ENCODE measurements at regions not wholly inside any gene's neighbourhood (a gene's known extent, or its start where the extent isn't known, plus 50 kb on each side); places are given as distances from the start of the nearest gene placed in this dataset.

- Histone ChIP-seq H4K20me1 (ENCODE audit: insufficient read depth, low read length) (no peaks in the 10 kb centered on the region), H2AFZ (ENCODE audit: low read length) (no peak overlapping the region), H3K27me3 (ENCODE audit: insufficient read depth, low read length) (no peaks in the 10 kb centered on the region), H3K79me2 (ENCODE audit: insufficient read depth, low read length) (no peaks in the 10 kb centered on the region), H3K36me3 (ENCODE audit: insufficient read depth, low read length) (no peaks in the 10 kb centered on the region), H3K4me2 (ENCODE audit: insufficient read depth, low read length) (no peak overlapping the region), H3K27ac (ENCODE audit: low read depth, low read length) (no peak overlapping the region), H3K9me3 (ENCODE audit: low read depth, low read length) (no peaks in the 10 kb centered on the region), H3K4me3 (ENCODE audit: insufficient read depth, low read length) (no peak overlapping the region), H3K4me1 (ENCODE audit: insufficient read depth, low read length) (no peaks in the 10 kb centered on the region)
- TF ChIP-seq, protein P1, sequence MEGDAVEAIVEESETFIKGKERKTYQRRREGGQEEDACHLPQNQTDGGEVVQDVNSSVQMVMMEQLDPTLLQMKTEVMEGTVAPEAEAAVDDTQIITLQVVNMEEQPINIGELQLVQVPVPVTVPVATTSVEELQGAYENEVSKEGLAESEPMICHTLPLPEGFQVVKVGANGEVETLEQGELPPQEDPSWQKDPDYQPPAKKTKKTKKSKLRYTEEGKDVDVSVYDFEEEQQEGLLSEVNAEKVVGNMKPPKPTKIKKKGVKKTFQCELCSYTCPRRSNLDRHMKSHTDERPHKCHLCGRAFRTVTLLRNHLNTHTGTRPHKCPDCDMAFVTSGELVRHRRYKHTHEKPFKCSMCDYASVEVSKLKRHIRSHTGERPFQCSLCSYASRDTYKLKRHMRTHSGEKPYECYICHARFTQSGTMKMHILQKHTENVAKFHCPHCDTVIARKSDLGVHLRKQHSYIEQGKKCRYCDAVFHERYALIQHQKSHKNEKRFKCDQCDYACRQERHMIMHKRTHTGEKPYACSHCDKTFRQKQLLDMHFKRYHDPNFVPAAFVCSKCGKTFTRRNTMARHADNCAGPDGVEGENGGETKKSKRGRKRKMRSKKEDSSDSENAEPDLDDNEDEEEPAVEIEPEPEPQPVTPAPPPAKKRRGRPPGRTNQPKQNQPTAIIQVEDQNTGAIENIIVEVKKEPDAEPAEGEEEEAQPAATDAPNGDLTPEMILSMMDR (IDR thresholded peaks at IDR 0.05; ENCODE audit: extremely low read depth, low read depth, low read length), result no peak
- no peak for DNase-seq (ENCODE audit: insufficient read length, low spot score, missing footprints)
Measured at GRCh38 chr18:73948084-73948483, 199.6 kb downstream of the FBXO15 start.

- Histone ChIP-seq H3K36me3 (ENCODE audit: insufficient read depth, low read length) (no peaks in the 10 kb centered on the region), H3K79me2 (ENCODE audit: insufficient read depth, low read length) (no peaks in the 10 kb centered on the region), H4K20me1 (ENCODE audit: insufficient read depth, low read length) (no peaks in the 10 kb centered on the region), H3K9me3 (ENCODE audit: low read depth, low read length) (no peaks in the 10 kb centered on the region), H3K4me3 (ENCODE audit: insufficient read depth, low read length) (no peak overlapping the region), H3K27me3 (ENCODE audit: insufficient read depth, low read length) (no peaks in the 10 kb centered on the region), H3K4me1 (ENCODE audit: insufficient read depth, low read length) (no peaks in the 10 kb centered on the region), H2AFZ (ENCODE audit: low read length) (no peak overlapping the region), H3K4me2 (ENCODE audit: insufficient read depth, low read length) (no peak overlapping the region), H3K27ac (ENCODE audit: low read depth, low read length) (no peak overlapping the region)
- no peak for DNase-seq (ENCODE audit: insufficient read length, low spot score, missing footprints)
- TF ChIP-seq, protein P1 (IDR thresholded peaks at IDR 0.05; ENCODE audit: extremely low read depth, low read depth, low read length), result no peak
Measured at GRCh38 chr18:73947180-73947921, 200.3 kb downstream of the FBXO15 start.

DNA sequence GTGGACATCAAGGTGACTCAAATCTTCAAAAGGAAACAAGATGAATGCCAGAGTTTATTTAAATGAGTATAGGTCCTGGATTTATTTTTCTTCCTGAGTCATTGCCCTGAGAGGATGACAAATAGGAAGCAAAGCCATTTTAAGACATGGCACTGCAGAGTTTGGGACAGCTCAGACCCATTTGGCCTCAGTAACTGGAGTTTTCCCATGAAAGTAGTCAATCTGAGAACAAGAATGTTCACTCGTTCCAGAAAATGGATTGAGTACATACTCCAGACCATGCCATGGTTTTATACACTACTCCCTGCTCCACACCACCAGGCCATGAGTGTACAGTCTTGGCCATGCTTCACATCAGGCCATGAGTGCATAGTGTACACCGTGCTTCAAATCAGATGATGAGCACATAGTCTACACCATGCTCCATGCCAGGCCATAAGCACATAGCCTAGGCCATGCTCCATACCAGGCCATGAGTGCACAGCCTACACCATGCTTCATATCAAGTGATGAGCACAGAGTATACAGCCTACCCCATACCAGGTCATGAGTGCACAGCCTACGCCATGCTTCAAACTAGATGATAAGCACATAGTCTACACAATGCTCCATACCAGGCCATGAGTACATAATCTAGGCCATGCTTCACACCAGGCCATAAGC lies 202.4 kb downstream of the FBXO15 start:
- Histone ChIP-seq H3K27me3 (ENCODE audit: insufficient read depth, low read length) (no peaks in the 10 kb centered on the region), H3K36me3 (ENCODE audit: insufficient read depth, low read length) (no peaks in the 10 kb centered on the region), H3K9me3 (ENCODE audit: low read depth, low read length) (no peaks in the 10 kb centered on the region), H3K4me3 (ENCODE audit: insufficient read depth, low read length) (no peak overlapping the region), H4K20me1 (ENCODE audit: insufficient read depth, low read length) (no peaks in the 10 kb centered on the region), H2AFZ (ENCODE audit: low read length) (no peak overlapping the region), H3K27ac (ENCODE audit: low read depth, low read length) (no peak overlapping the region), H3K4me1 (ENCODE audit: insufficient read depth, low read length) (no peaks in the 10 kb centered on the region), H3K79me2 (ENCODE audit: insufficient read depth, low read length) (no peaks in the 10 kb centered on the region), H3K4me2 (ENCODE audit: insufficient read depth, low read length) (no peak overlapping the region)
- TF ChIP-seq, protein P1 (IDR thresholded peaks at IDR 0.05; ENCODE audit: extremely low read depth, low read depth, low read length), result no peak
- DNase-seq (ENCODE audit: insufficient read length, low spot score, missing footprints), result no peak

- H3K36me3 ChIP-seq (ENCODE audit: insufficient read depth, low read length), result no peaks in the 10 kb centered on the region
- H2AFZ ChIP-seq (ENCODE audit: low read length), result no peak overlapping the region
- no peaks in the 10 kb centered on the region for H3K27me3 ChIP-seq (ENCODE audit: insufficient read depth, low read length)
- H3K4me1 ChIP-seq (ENCODE audit: insufficient read depth, low read length), result no peaks in the 10 kb centered on the region
- no peak for DNase-seq (ENCODE audit: insufficient read length, low spot score, missing footprints)
- no peaks in the 10 kb centered on the region for H4K20me1 ChIP-seq (ENCODE audit: insufficient read depth, low read length)
- no peak overlapping the region for H3K27ac ChIP-seq (ENCODE audit: low read depth, low read length)
- no peaks in the 10 kb centered on the region for H3K79me2 ChIP-seq (ENCODE audit: insufficient read depth, low read length)
- H3K4me2 ChIP-seq (ENCODE audit: insufficient read depth, low read length), result no peak overlapping the region
- H3K9me3 ChIP-seq (ENCODE audit: low read depth, low read length), result no peaks in the 10 kb centered on the region
- no peak overlapping the region for H3K4me3 ChIP-seq (ENCODE audit: insufficient read depth, low read length)
- TF ChIP-seq, protein P1 (IDR thresholded peaks at IDR 0.05; ENCODE audit: extremely low read depth, low read depth, low read length), result no peak
Measured at GRCh38 chr18:73944715-73945114, 202.9 kb downstream of the FBXO15 start.

Data from osteoblast (primary cell).